HEK293 (cell line): ENCODE measurements at regions not wholly inside any gene's neighbourhood (a gene's known extent, or its start where the extent isn't known, plus 50 kb on each side); places are given as distances from the start of the nearest gene placed in this dataset.

Experiments
- CTCF ChIA-PET: fragments of 350-600 bp; formaldehyde crosslinking; extraction: SDS; loops from one replicate; lab custom pipeline; 2021; ENCODE audit warnings: antibody characterized with exemption; lab: Yijun Ruan, JAX
- POLR2A ChIA-PET: fragments of 300-600 bp; formaldehyde crosslinking; extraction: SDS; loops from one replicate; lab custom pipeline; 2020; ENCODE audit warnings: antibody characterized with exemption, inconsistent platforms; lab: Yijun Ruan, JAX
- H3K27ac ChIP-seq: fragments of 200-500 bp; sonication (Bioruptor generic); 2 replicates; pipeline ENCODE4 v1.5.1; 2014; ENCODE audit warnings: low read depth, low read length, control low read depth, inconsistent platforms; ENCODE audit errors: extremely low read depth
- H3K36me3 ChIP-seq, 2 experiments: fragments of 200-500 bp in 1 of 2; sonication (Bioruptor generic) in 1 of 2; 1 replicate in 1 of 2; 2 replicates in 1 of 2; pipeline ENCODE4 v1.5.1; 2014 to 2017; ENCODE audit warnings: inconsistent platforms in 2 of 2, low read length in 2 of 2; ENCODE audit not compliant: control insufficient read depth in 2 of 2, insufficient read depth in 1 of 2
- H3K4me1 ChIP-seq: fragments of 200-500 bp; sonication (Bioruptor generic); 2 replicates; pipeline ENCODE4 v1.5.1; 2014; ENCODE audit warnings: mild to moderate bottlenecking, low read length, inconsistent platforms; ENCODE audit not compliant: control insufficient read depth, insufficient read depth
- H3K4me3 ChIP-seq: 2 replicates; pipeline ENCODE4 v1.5.1; 2011; ENCODE audit warnings: low read depth, mild to moderate bottlenecking, control low read depth, low read length, moderate library complexity
- H3K9me3 ChIP-seq: fragments of 200-500 bp; sonication (Bioruptor generic); 2 replicates; pipeline ENCODE4 v1.5.1; 2014; ENCODE audit warnings: low read depth, low read length, inconsistent platforms; ENCODE audit not compliant: control insufficient read depth, insufficient read depth
- BCL11A ChIP-seq: fragments of 450-650 bp; formaldehyde crosslinking; IDR thresholded peaks from 2 replicates; pipeline ENCODE4 v1.5.1; 2016; ENCODE audit warnings: low read depth, missing biosample characterization, missing genetic modification characterization
- HIC1 ChIP-seq: fragments of 450-650 bp; formaldehyde crosslinking; IDR thresholded peaks from 2 replicates; pipeline ENCODE4 v1.5.1; 2016; ENCODE audit warnings: missing biosample characterization, missing genetic modification characterization
- HOXA7 ChIP-seq: sonication (generic); formaldehyde crosslinking; IDR thresholded peaks from 2 replicates; pipeline ENCODE4 v1.8.1; 2022; ENCODE audit warnings: missing genetic modification reagents, borderline replicate concordance
- SP7 ChIP-seq: fragments of 450-650 bp; formaldehyde crosslinking; IDR thresholded peaks from 2 replicates; pipeline ENCODE4 v1.5.1; 2016; ENCODE audit warnings: missing biosample characterization, missing genetic modification characterization
- ZFP41 ChIP-seq: fragments of 450-650 bp; formaldehyde crosslinking; IDR thresholded peaks from 2 replicates; pipeline ENCODE4 v1.5.1; 2016; ENCODE audit warnings: missing biosample characterization, missing genetic modification characterization, borderline replicate concordance
- ZNF146 ChIP-seq: fragments of 450-650 bp; formaldehyde crosslinking; IDR thresholded peaks from 2 replicates; pipeline ENCODE4 v1.5.1; 2016; ENCODE audit warnings: missing biosample characterization, missing genetic modification characterization
- ZNF175 ChIP-seq: fragments of 450-650 bp; formaldehyde crosslinking; IDR thresholded peaks from 2 replicates; pipeline ENCODE4 v1.5.1; 2016; ENCODE audit warnings: missing biosample characterization, missing genetic modification characterization
- ZNF221 ChIP-seq: fragments of 450-650 bp; formaldehyde crosslinking; IDR thresholded peaks from 2 replicates; pipeline ENCODE4 v1.5.1; 2017; ENCODE audit warnings: missing biosample characterization, missing genetic modification characterization, borderline replicate concordance
- ZNF266 ChIP-seq: fragments of 450-650 bp; formaldehyde crosslinking; IDR thresholded peaks from 2 replicates; pipeline ENCODE4 v1.5.1; 2016; ENCODE audit warnings: missing biosample characterization, missing genetic modification characterization, low read depth
- ZNF274 ChIP-seq, 2 experiments: fragments of 200-500 bp in 1 of 2; fragments of 450-650 bp in 1 of 2; sonication (Bioruptor generic) in 1 of 2; formaldehyde crosslinking in 1 of 2; IDR thresholded peaks; 2 replicates each; pipeline versions ENCODE4 v1.5.1 to v1.6.1; 2014 to 2016; ENCODE audit warnings: borderline replicate concordance in 1 of 2, inconsistent platforms in 1 of 2, low read length in 1 of 2, missing biosample characterization in 1 of 2, missing genetic modification characterization in 1 of 2
- ZNF391 ChIP-seq: fragments of 450-650 bp; formaldehyde crosslinking; IDR thresholded peaks from 2 replicates; pipeline ENCODE4 v1.5.1; 2016; ENCODE audit warnings: low read depth, missing biosample characterization, missing genetic modification characterization, borderline replicate concordance
- ZNF423 ChIP-seq: fragments of 450-650 bp; formaldehyde crosslinking; IDR thresholded peaks from 2 replicates; pipeline ENCODE4 v1.5.1; 2016; ENCODE audit warnings: missing biosample characterization, missing genetic modification characterization
- ZNF473 ChIP-seq: fragments of 450-650 bp; formaldehyde crosslinking; IDR thresholded peaks from 2 replicates; pipeline ENCODE4 v1.5.1; 2017; ENCODE audit warnings: missing biosample characterization, missing genetic modification characterization
- ZNF514 ChIP-seq: fragments of 450-650 bp; formaldehyde crosslinking; IDR thresholded peaks from 2 replicates; pipeline ENCODE4 v1.5.1; 2016; ENCODE audit warnings: missing biosample characterization, missing genetic modification characterization
- ZNF544 ChIP-seq: fragments of 450-650 bp; formaldehyde crosslinking; IDR thresholded peaks from 2 replicates; pipeline ENCODE4 v1.5.0; 2017; ENCODE audit warnings: missing biosample characterization, missing genetic modification characterization
- ZNF558 ChIP-seq: fragments of 450-650 bp; formaldehyde crosslinking; IDR thresholded peaks from 2 replicates; pipeline ENCODE4 v1.5.1; 2016; ENCODE audit warnings: missing biosample characterization, missing genetic modification characterization
- ZNF629 ChIP-seq: fragments of 450-650 bp; formaldehyde crosslinking; IDR thresholded peaks from 2 replicates; pipeline ENCODE4 v1.5.1; 2017; ENCODE audit warnings: missing biosample characterization, missing genetic modification characterization
- ZNF692 ChIP-seq: fragments of 450-650 bp; formaldehyde crosslinking; IDR thresholded peaks from 2 replicates; pipeline ENCODE4 v1.5.1; 2016; ENCODE audit warnings: missing biosample characterization, missing genetic modification characterization
- TF ChIP-seq, protein P1 (sequence below): fragments of 450-650 bp; formaldehyde crosslinking; IDR thresholded peaks from 2 replicates; pipeline ENCODE4 v1.5.1; 2016; ENCODE audit warnings: missing biosample characterization, missing genetic modification characterization
- TF ChIP-seq, protein P2 (sequence below): fragments of 450-650 bp; formaldehyde crosslinking; IDR thresholded peaks from 2 replicates; pipeline ENCODE4 v1.5.1; 2016; ENCODE audit warnings: missing biosample characterization, missing genetic modification characterization, low read depth

GRCh38 chr13:48797761-48798160, 144.0 kb downstream of the CYSLTR2 start (continued):
- TF ChIP-seq HIC1 (tag by site-specific recombination) = no peak
- no peak for TF ChIP-seq SP7 (tag by site-specific recombination)
- TF ChIP-seq, protein P1, sequence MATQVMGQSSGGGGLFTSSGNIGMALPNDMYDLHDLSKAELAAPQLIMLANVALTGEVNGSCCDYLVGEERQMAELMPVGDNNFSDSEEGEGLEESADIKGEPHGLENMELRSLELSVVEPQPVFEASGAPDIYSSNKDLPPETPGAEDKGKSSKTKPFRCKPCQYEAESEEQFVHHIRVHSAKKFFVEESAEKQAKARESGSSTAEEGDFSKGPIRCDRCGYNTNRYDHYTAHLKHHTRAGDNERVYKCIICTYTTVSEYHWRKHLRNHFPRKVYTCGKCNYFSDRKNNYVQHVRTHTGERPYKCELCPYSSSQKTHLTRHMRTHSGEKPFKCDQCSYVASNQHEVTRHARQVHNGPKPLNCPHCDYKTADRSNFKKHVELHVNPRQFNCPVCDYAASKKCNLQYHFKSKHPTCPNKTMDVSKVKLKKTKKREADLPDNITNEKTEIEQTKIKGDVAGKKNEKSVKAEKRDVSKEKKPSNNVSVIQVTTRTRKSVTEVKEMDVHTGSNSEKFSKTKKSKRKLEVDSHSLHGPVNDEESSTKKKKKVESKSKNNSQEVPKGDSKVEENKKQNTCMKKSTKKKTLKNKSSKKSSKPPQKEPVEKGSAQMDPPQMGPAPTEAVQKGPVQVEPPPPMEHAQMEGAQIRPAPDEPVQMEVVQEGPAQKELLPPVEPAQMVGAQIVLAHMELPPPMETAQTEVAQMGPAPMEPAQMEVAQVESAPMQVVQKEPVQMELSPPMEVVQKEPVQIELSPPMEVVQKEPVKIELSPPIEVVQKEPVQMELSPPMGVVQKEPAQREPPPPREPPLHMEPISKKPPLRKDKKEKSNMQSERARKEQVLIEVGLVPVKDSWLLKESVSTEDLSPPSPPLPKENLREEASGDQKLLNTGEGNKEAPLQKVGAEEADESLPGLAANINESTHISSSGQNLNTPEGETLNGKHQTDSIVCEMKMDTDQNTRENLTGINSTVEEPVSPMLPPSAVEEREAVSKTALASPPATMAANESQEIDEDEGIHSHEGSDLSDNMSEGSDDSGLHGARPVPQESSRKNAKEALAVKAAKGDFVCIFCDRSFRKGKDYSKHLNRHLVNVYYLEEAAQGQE (tag by site-specific recombination) = no peak

DNA sequence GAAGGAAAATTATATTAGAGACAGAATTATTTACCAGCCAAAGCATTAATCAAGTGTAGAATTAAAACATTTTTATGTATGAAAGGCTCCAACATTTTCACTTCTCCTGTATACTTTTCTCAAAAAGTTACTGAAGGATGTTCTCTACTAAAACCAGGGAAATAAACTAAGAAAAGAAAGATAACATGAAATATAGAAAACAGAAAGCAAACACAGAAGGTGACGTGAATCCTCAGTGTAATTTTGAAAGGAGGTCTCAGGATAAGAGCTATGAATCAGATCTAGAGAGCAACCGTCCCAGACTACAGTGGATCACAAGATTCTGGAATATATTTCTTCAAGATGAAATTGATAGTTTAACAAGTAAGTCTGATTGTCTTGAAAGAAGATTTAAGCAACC, 144.5 kb downstream of the CYSLTR2 start:
- ChIA-PET POLR2A (no interaction called here), CTCF (interaction anchor here (0.7 kb wide), 1 partner anchor 64 kb away, joined by 3 read pairs; no protein-coding TSS in a partner anchor)
- H3K4me1 ChIP-seq = no peaks in the 10 kb centered on the region
- H3K9me3 ChIP-seq = no peaks in the 10 kb centered on the region
- H3K4me3 ChIP-seq = no peak overlapping the region
- no peaks in the 10 kb centered on the region for H3K36me3 ChIP-seq
- H3K27ac ChIP-seq = no peak overlapping the region
- no peak for TF ChIP-seq ZNF558 (tag by site-specific recombination)
- TF ChIP-seq ZFP41 (tag by site-specific recombination) = no peak
- TF ChIP-seq ZNF175 (tag by site-specific recombination) = no peak
- no peak for TF ChIP-seq ZNF221
- no peak for TF ChIP-seq ZNF423 (tag by site-specific recombination)
- TF ChIP-seq, protein P1 (tag by site-specific recombination) = no peak
- no peak for TF ChIP-seq ZNF544 (tag by site-specific recombination)
- no peak for TF ChIP-seq ZNF629 (tag by site-specific recombination)
- TF ChIP-seq ZNF274 (IDR thresholded peaks at IDR 0.05; ENCODE audit: low read length) = no peak
- no peak for TF ChIP-seq ZNF274 (tag by site-specific recombination; IDR thresholded peaks at IDR 0.05; ENCODE audit: borderline replicate concordance)
- no peak for TF ChIP-seq ZNF391 (tag by site-specific recombination)
- no peak for TF ChIP-seq BCL11A (tag by site-specific recombination)
- TF ChIP-seq, all 188 proteins: peak for 0

GRCh38 chr13:48801255-48801654, 147.5 kb downstream of the CYSLTR2 start:
- Histone ChIP-seq H3K9me3 (no peaks in the 10 kb centered on the region), H3K27ac (no peak overlapping the region), H3K4me3 (no peak overlapping the region), H3K4me1 (no peaks in the 10 kb centered on the region), H3K36me3 (no peaks in the 10 kb centered on the region)
- CTCF ChIA-PET = no interaction called here
- POLR2A ChIA-PET = no interaction called here
- TF ChIP-seq HOXA7 (CRISPR knock-in tag) (no peak), ZNF514 (tag by site-specific recombination) (no peak), ZNF473 (no peak), ZNF266 (tag by site-specific recombination) (no peak), ZNF146 (tag by site-specific recombination) (no peak), ZNF692 (tag by site-specific recombination) (no peak)
- TF ChIP-seq, protein P2, sequence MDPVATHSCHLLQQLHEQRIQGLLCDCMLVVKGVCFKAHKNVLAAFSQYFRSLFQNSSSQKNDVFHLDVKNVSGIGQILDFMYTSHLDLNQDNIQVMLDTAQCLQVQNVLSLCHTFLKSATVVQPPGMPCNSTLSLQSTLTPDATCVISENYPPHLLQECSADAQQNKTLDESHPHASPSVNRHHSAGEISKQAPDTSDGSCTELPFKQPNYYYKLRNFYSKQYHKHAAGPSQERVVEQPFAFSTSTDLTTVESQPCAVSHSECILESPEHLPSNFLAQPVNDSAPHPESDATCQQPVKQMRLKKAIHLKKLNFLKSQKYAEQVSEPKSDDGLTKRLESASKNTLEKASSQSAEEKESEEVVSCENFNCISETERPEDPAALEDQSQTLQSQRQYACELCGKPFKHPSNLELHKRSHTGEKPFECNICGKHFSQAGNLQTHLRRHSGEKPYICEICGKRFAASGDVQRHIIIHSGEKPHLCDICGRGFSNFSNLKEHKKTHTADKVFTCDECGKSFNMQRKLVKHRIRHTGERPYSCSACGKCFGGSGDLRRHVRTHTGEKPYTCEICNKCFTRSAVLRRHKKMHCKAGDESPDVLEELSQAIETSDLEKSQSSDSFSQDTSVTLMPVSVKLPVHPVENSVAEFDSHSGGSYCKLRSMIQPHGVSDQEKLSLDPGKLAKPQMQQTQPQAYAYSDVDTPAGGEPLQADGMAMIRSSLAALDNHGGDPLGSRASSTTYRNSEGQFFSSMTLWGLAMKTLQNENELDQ (tag by site-specific recombination) = no peak
